Cardiac fibroblast (primary cell): ENCODE measurements at regions not wholly inside any gene's neighbourhood (a gene's known extent, or its start where the extent isn't known, plus 50 kb on each side); places are given as distances from the start of the nearest gene placed in this dataset.
"Not testable (repeated sequence)": the region's sequence is repeated elsewhere in the genome, so short reads cannot be mapped to it uniquely, and the experiment has no call there.

Experiments used
- DNase-seq, 2 donors: peaks; one replicate each; pipeline versions ENCODE4 v3.0.0 to v3.0.0-alpha.2; 2010; ENCODE audit warnings: low read depth in 2 of 2
- H3K4me3 ChIP-seq, 2 donors: replicated peaks in 1 of 2; 1 replicate in 1 of 2; 2 replicates in 1 of 2; pipeline ENCODE4 v1.5.1; 2011; ENCODE audit warnings: low read depth in 2 of 2, low read length in 2 of 2, mild to moderate bottlenecking in 2 of 2, moderate library complexity in 1 of 2
- TF ChIP-seq, protein P1 (sequence below): IDR thresholded peaks from one replicate; pipeline ENCODE4 v1.5.1; 2011; ENCODE audit warnings: low read depth, mild to moderate bottlenecking, low read length, inconsistent platforms

- no peak overlapping the region for H3K4me3 ChIP-seq
- DNase-seq: no peak
- TF ChIP-seq, protein P1, sequence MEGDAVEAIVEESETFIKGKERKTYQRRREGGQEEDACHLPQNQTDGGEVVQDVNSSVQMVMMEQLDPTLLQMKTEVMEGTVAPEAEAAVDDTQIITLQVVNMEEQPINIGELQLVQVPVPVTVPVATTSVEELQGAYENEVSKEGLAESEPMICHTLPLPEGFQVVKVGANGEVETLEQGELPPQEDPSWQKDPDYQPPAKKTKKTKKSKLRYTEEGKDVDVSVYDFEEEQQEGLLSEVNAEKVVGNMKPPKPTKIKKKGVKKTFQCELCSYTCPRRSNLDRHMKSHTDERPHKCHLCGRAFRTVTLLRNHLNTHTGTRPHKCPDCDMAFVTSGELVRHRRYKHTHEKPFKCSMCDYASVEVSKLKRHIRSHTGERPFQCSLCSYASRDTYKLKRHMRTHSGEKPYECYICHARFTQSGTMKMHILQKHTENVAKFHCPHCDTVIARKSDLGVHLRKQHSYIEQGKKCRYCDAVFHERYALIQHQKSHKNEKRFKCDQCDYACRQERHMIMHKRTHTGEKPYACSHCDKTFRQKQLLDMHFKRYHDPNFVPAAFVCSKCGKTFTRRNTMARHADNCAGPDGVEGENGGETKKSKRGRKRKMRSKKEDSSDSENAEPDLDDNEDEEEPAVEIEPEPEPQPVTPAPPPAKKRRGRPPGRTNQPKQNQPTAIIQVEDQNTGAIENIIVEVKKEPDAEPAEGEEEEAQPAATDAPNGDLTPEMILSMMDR: no peak
Measured at GRCh38 chr7:106370542-106370941, 85.8 kb upstream of the NAMPT start.

- TF ChIP-seq, protein P1: no peak
- peak in 1 of 2 donors; percentile 24 for DNase-seq
- no peak overlapping the region for H3K4me3 ChIP-seq
Measured at GRCh38 chr7:106369816-106370215, 85.0 kb upstream of the NAMPT start.

DNA sequence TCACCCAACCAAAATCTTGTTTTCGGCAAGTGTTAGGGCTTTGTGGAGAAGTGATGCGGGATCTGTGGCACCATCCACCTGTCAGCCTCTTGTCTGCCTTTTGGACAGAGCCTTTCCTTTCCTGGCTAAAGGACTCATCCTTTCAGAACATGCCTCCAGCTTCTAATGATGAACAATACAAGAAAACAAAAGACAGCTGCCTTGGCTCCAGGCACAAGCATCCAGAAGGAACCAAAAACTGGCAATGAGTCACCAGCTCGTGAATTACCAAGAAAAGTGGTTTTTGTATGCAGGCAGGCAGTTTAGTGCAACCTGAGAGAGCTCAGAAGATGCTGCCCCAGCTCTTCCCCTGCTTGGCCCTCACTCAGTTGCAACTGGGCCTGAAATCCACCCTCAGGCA, 84.6 kb upstream of the NAMPT start:
- TF ChIP-seq, protein P1: no peak
- H3K4me3 ChIP-seq: no peak overlapping the region
- DNase-seq: peak; percentile 77 to 88

DNA sequence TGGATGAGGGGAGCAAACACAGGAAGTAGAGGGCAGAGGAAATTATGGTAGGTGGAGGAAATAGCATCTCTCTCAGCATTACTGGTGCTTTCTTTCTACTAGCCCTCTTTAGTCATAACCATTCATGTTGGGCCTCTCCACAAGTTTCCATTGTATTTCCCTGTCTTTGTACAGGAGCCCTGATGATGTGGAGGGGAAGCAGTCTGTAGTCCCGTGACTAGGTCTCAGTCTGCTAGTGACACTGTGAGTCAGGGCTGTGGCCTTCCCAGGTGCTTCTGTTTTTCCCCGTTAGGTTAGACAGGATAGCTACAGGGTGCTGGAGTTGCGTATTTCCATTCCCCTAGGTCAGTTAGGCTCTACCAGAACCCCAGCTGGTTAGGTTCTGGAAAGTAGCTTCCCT, 82.9 kb upstream of the NAMPT start:
- TF ChIP-seq, protein P1: no peak
- H3K4me3 ChIP-seq: no peak overlapping the region
- DNase-seq: no peak

DNA sequence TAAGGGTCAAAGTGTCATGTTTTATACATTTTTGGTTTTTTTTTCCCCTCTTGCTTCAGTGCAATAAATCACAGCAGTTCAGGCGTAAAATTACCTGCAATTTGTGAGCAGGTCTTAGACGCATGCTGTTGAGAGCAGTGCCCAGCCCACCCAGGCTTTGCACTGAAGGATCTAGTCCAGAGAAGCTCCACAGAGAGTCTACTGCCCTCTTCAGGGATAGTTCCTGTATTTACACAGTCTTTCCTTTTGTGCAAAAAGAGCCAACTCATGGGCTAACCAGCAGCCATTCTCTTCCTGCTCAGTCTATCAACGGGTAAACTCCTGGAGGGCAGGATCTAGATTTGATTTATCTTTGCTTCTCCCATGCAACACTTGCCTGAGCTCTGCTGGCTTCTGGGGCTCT, 82.2 kb upstream of the NAMPT start:
- H3K4me3 ChIP-seq: no peak overlapping the region
- TF ChIP-seq, protein P1: peak; percentile 44
- DNase-seq: peak; percentile 48 to 63

- H3K4me3 ChIP-seq: no peak overlapping the region
- TF ChIP-seq, protein P1: no peak
- peak; percentile 53 to 61 for DNase-seq
Measured at GRCh38 chr7:106365252-106366005, 80.6 kb upstream of the NAMPT start.

DNA sequence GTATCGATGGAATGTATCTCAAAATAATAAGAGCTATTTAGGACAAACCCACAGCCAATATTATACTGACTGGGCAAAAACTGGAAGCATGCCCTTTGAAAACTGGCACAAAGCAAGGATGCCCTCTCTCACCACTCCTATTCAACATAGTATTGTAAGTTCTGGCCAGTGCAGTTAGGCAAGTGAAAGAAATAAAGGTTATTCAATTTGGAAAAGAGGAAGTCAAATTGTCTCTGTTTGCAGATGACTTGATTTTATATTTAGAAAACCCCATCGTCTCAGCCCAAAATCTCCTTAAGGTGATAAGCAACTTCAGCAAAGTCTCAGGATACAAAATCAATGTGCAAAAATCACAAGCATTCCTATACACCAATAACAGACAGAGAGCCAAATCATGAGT, 77.7 kb upstream of the NAMPT start:
- DNase-seq, H3K4me3 ChIP-seq: not testable (repeated sequence)
